ENCODE measurements at regions not wholly inside any gene's neighbourhood (a gene's known extent, or its start where the extent isn't known, plus 50 kb on each side); places are given as distances from the start of the nearest gene placed in this dataset.

DNA sequence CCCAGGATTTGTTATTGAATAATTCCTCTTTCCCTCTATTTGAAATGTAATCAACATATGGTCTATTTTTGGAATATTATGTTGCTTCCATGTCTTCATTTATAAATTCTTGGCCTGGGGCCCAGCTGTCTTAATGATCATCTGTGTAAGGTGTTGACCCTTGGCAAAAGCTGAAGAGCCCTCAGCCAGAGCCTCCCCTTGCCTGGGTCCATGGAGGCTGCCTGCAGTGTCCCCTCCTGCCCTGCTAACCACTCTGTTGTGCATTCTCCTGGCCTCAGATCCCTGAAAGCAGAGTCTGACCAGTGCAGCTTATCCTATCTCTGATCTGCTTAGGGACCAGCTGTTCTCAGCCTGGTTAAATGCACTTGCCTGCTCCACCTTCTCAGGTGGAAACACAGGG lies 226.1 kb upstream of the APCDD1 start:
- DNase-seq (ENCODE audit: insufficient read length, low spot score), result no peak
- TF ChIP-seq, protein P1, sequence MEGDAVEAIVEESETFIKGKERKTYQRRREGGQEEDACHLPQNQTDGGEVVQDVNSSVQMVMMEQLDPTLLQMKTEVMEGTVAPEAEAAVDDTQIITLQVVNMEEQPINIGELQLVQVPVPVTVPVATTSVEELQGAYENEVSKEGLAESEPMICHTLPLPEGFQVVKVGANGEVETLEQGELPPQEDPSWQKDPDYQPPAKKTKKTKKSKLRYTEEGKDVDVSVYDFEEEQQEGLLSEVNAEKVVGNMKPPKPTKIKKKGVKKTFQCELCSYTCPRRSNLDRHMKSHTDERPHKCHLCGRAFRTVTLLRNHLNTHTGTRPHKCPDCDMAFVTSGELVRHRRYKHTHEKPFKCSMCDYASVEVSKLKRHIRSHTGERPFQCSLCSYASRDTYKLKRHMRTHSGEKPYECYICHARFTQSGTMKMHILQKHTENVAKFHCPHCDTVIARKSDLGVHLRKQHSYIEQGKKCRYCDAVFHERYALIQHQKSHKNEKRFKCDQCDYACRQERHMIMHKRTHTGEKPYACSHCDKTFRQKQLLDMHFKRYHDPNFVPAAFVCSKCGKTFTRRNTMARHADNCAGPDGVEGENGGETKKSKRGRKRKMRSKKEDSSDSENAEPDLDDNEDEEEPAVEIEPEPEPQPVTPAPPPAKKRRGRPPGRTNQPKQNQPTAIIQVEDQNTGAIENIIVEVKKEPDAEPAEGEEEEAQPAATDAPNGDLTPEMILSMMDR (IDR thresholded peaks at IDR 0.05; ENCODE audit: insufficient read depth, missing control alignments), result no peak
- FAIRE-seq, result no peak

DNA sequence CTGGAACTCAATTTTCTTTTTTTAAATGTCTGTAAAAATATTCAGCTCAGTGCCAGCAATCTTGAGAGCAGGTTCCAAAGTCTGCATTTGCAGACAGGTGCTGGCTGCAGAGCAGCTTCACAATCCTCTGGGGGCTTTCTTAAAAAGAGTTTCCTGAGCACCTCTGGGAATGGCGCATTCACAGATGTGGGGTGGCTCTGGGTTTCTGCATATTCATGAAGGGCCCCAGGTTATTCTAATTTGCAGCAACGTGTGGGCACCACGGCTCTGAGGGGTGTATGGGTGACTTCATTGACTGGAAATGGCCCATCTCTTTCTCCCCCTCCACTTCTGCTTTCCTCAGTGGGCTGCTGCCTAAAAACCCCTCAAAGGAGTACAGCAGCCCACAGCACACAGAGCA lies 225.0 kb upstream of the APCDD1 start:
- TF ChIP-seq, protein P1 (IDR thresholded peaks at IDR 0.05; ENCODE audit: insufficient read depth, missing control alignments), result no peak
- FAIRE-seq (no peak), DNase-seq (ENCODE audit: insufficient read length, low spot score) (no peak)

DNA sequence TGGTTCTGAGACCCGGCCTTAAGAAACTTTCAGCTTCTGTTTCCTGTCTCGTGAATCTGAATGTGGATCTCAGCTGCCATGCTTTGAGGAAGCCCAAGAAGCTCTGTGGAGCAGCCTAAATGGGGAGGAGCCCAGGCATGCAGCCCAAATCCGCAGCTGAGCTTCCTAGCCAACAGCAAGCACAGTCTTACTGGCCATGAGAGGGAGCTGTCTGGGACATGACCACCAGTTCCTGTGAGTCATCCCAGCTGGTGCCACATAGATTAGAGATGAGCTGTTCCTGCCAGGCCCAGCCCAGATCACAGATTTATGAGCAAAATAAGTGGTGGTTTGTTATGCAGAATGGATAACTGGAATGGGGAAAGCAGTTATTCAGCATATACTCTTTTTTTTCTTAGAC lies 224.4 kb upstream of the APCDD1 start:
- no peak for FAIRE-seq
- TF ChIP-seq, protein P1 (IDR thresholded peaks at IDR 0.05; ENCODE audit: insufficient read depth, missing control alignments), result no peak
- no peak for DNase-seq (ENCODE audit: insufficient read length, low spot score)

DNA sequence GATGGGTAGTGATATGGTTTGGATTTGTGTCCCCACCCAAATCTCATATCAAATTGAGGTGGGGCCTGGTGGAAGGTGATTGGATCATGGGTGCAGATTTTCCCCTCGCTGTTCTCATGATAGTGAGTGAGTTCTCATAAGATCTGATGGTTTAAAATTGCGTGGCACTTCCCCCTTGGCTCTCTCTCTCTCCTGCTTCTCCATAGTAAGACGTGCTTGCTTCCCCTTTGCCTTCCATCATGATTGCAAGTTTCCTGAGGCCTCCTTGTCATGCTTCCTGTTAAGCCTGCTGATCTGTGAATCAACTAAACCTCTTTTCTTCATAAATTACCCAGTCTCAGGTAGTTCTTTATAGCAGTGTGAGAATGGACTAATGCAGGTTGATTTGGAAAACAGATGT lies 223.2 kb upstream of the APCDD1 start:
- DNase-seq (ENCODE audit: insufficient read length, low spot score) (no peak), FAIRE-seq (no peak)
- TF ChIP-seq, protein P1 (IDR thresholded peaks at IDR 0.05; ENCODE audit: insufficient read depth, missing control alignments), result no peak

DNA sequence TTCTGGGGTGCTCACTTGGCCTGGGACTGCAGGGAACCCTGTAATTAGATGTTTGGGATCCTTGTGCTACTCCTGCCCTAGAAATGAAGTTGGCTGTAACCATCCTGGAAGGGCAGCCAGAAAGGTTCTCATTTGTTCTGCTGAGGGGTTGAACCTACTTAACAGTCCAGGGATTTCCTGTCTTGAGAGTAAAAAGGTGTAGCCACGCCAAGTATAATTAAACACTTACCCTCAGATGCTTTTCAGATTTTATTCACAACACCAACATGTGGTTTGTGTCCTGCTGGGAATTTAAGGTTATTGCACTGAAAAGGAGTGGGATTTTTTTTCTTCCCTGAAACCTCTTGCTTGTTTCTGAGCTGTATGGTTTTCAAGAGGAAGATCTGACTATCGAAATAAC lies 222.4 kb upstream of the APCDD1 start:
- FAIRE-seq (no peak), DNase-seq (ENCODE audit: insufficient read length, low spot score) (no peak)
- TF ChIP-seq, protein P1 (IDR thresholded peaks at IDR 0.05; ENCODE audit: insufficient read depth, missing control alignments), result no peak

DNA sequence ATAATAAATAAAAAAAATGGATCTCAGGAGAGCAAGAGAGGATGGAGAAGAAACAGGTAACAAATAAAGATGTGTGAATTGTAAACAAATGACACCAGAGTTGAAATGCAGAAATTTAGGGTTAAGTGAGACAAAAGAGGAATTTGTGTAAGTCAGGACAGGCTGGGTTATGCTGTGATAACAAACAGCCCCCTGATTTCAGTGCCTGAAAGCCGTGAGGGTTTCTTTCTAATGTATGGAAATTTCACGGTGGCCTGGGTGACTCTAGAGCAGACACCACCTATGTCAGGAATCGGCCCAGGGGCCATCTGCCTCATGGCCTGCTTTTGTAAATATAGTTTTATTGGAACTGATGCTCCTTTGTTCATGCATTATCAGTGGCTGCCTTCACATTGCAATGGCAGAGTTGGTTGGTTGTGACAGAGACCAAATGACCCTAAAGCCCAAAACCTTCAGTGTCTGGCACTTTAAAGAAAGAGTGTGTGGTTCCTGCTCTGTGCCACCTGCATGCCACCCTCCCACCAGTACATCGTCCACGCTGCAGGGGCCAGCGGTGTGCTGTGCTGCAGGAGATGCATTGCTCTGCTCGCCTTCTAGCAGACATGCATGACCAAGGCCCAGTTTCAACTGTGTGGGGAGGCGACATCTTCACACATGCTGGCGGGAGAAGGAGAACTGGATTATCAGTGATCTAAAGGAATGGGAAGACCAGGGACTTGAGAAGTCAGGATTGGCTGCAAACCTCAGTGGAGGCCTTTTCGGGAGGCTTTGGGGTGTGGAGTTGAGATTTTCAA lies 221.2 kb upstream of the APCDD1 start:
- no peak for DNase-seq (ENCODE audit: insufficient read length, low spot score)
- TF ChIP-seq, protein P1 (IDR thresholded peaks at IDR 0.05; ENCODE audit: insufficient read depth, missing control alignments), result no peak
- no peak for FAIRE-seq

DNA sequence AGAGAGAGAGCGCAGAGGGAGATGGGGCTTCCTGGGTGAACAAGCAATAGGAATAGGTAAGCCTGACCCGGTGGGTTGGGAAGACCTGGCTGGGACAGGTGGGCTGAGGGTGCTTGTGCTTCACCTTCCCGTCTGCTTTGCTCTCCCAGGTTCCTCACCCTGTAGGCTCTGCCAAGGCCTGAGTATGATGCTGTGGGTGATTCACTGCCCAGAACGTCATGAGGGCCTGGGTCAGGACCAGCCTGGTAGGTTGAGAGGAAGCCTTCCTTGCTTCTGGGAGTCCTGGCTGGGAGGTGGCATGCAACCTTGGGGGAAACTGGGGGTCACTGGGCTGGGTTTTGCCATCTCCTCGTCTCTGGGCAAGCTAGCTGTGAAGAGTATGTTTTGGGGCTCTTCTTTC lies 220.2 kb upstream of the APCDD1 start:
- TF ChIP-seq, protein P1 (IDR thresholded peaks at IDR 0.05; ENCODE audit: insufficient read depth, missing control alignments), result no peak
- DNase-seq (ENCODE audit: insufficient read length, low spot score) (no peak), FAIRE-seq (no peak)

Data from D721Med (cell line).